HAP-1 (cell line): ENCODE measurements at regions not wholly inside any gene's neighbourhood (a gene's known extent, or its start where the extent isn't known, plus 50 kb on each side); places are given as distances from the start of the nearest gene placed in this dataset.
"Not testable (repeated sequence)": the region's sequence is repeated elsewhere in the genome, so short reads cannot be mapped to it uniquely, and the experiment has no call there.

Experiments used
- DNase-seq, 2 experiments: peaks; one replicate each; pipeline ENCODE4 v3.0.0-alpha.2; 2016 to 2020; ENCODE audit warnings: low spot score in 2 of 2
- H3K27me3 ChIP-seq: fragments of 250-450 bp; sonication (Bioruptor Pico); 2 replicates; pipeline ENCODE4 v1.5.1; 2020; ENCODE audit warnings: low read depth, mild to moderate bottlenecking, moderate library complexity
- H3K36me3 ChIP-seq: fragments of 250-450 bp; sonication (Bioruptor Pico); replicated peaks from 2 replicates; pipeline ENCODE4 v1.5.1; 2020; ENCODE audit warnings: mild to moderate bottlenecking
- H3K4me1 ChIP-seq: fragments of 250-450 bp; sonication (Bioruptor Pico); 2 replicates; pipeline ENCODE4 v1.5.1; 2020; ENCODE audit warnings: mild to moderate bottlenecking
- H3K4me3 ChIP-seq: fragments of 250-450 bp; sonication (Bioruptor Pico); 2 replicates; pipeline ENCODE4 v1.5.1; 2020; ENCODE audit warnings: mild to moderate bottlenecking, moderate library complexity
- H3K9me3 ChIP-seq: fragments of 250-450 bp; sonication (Bioruptor Pico); 2 replicates; pipeline ENCODE4 v1.5.1; 2020; ENCODE audit warnings: mild to moderate bottlenecking, moderate library complexity
- in situ Hi-C: fragments of 300-500 bp; cut with MboI; formaldehyde crosslinking; loops from 3 replicates; pipeline ENCODE4 v1.14.3; 2020; ENCODE audit warnings: low sequenced_read_pairs, inconsistent platforms, mixed read lengths

DNA sequence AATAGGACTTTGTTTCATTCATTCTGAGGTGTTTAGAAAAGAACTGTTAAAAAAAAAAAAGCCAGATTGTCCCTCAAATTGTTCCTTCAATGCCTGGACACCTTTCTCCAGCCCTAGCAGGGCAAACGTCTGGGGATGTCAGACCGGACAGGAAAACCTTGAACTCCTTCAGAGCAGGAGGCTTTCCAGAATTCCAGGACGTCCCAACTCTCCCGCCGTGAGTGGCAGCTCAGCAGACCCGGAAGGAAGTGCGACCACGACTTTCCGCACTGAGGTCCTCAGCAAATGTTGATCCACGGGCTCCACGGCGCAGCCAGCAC lies 139.1 kb downstream of the DLL1 start:
- no peak for DNase-seq
- Histone ChIP-seq H3K27me3 (no peaks in the 10 kb centered on the region), H3K9me3 (no peaks in the 10 kb centered on the region), H3K4me1 (no peaks in the 10 kb centered on the region), H3K36me3 (no peaks in the 10 kb centered on the region), H3K4me3 (no peak overlapping the region)
- in situ Hi-C loops: no loop called here

DNA sequence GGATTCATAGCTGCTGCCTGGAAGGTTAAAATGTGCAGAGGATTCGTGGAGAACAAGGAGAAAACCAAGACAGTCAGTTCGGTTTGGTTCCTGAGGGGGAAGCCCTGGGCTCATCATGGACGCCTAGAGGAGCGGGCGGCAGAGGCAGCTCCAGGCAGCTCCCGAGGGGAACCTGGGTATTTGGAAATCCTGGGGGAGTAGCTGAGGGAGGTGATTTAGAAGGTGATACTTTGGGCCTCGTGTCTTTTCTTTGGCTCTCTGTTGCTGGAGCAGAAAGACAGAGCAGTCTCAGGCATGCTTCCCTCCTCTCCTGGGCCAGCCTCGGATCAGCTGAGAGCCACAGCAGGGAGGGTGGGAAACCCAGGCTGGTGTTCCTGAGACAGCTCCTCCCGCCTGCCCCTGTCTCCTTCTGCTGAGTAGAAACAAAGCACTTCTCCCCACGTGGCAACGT lies 139.5 kb downstream of the DLL1 start:
- H3K36me3 ChIP-seq: no peaks in the 10 kb centered on the region
- no peaks in the 10 kb centered on the region for H3K9me3 ChIP-seq
- in situ Hi-C loops: no loop called here
- H3K4me3 ChIP-seq: no peak overlapping the region
- H3K4me1 ChIP-seq: no peaks in the 10 kb centered on the region
- H3K27me3 ChIP-seq: no peaks in the 10 kb centered on the region
- DNase-seq: no peak

DNA sequence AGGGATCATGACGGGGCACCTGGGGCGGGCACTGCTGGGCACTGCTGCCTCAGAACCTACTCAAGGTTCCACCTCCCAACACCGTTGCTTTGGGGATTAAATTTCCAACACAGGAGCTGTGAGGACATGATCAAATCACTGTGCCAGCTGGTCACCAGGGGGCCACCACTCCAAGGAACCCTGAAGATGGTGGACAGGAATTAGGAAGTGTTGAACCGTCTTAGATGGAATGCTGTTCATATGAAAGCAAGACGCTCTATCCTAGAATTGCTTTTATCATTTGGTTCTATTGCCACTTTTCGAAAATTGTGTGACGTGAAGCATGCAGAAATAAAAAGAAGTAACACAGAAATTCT lies 140.3 kb downstream of the DLL1 start:
- no peaks in the 10 kb centered on the region for H3K27me3 ChIP-seq
- no peaks in the 10 kb centered on the region for H3K9me3 ChIP-seq
- no peak overlapping the region for H3K4me3 ChIP-seq
- in situ Hi-C loops: no loop called here
- no peaks in the 10 kb centered on the region for H3K36me3 ChIP-seq
- no peak for DNase-seq
- no peaks in the 10 kb centered on the region for H3K4me1 ChIP-seq

DNA sequence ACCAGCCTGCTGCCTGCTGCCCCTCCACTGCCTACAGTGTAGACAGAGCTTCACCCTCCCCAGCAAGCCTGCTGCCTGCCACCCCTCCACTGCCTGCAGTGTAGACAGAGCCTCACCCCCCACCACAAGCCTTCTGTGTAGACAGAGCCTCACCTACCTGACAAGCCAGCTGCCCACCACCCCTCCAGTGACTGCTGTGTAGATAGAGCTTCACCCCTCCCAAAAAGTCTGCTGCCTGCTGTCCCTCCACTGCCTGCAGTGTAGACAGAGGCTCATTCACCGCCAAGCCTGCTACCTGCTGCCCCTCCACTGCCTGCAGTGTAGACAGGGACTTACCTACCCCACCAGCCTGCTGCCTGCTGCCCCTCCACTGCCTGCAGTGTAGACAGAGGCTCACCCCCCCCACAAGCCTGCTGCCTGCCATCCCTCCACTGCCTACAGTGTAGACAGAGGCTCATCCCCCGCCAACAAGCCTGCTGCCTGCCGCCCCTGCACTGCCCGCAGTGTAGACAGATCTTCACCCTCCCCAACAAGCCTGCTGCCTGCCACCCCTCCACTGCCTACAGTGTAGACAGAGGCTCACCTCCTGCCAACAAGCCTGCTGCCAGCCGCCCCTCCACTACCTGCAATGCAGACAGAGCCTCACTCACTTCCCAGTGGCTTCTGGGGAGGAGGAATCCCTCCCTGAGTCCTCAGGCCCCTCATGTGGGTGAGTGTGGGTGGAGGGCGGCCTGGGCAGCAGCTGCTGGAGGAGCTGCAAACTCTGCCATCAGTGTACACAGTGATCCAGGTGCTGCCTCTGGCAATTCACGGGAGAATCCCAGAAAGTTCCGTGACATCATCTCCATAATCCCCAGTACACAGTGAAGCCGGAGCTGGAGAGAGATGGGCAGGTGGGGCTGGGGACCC lies 140.9 kb downstream of the DLL1 start:
- in situ Hi-C loops: no loop called here
- no peaks in the 10 kb centered on the region for H3K27me3 ChIP-seq
- DNase-seq: no peak

DNA sequence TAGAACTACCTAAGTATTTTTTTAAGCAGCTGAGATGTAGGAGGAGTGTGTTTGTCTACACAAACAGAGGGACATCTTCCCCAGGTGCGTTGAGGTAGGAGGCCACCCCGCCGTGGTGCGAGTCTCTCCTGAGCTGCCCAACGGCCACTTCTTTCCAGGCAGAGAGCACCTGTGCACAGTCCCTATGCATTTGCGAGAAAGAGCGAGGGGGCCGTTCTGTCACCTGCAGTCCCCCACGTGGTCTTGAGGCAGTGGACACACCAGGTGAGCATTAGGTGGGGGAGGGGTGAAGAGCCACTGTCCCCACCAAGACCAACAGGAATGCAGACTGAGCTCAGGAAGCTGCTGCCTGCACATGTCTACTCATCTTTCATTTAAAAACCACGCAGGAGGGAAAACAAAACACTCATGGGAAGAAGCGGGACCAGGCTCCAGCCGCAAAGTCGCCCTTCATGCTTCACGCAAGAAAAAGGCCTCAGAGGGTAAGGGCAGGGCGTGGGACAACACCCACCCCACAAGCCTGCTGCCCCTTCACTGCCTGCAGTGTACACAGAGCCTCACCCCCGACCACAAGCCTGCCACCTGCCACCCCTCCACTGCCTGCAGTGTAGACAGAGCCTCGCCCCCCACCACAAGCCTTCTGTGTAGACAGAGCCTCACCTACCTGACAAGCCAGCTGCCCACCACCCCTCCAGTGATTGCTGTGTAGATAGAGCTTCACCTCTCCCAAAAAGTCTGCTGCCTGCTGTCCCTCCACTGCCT lies 142.0 kb downstream of the DLL1 start:
- in situ Hi-C loops: no loop called here
- no peak for DNase-seq

More for the DNA sequence above, 140.9 kb downstream of the DLL1 start:
- H3K4me1 ChIP-seq: no peaks in the 10 kb centered on the region
- no peaks in the 10 kb centered on the region for H3K36me3 ChIP-seq
- no peaks in the 10 kb centered on the region for H3K9me3 ChIP-seq
- H3K4me3 ChIP-seq: no peak overlapping the region

DNA sequence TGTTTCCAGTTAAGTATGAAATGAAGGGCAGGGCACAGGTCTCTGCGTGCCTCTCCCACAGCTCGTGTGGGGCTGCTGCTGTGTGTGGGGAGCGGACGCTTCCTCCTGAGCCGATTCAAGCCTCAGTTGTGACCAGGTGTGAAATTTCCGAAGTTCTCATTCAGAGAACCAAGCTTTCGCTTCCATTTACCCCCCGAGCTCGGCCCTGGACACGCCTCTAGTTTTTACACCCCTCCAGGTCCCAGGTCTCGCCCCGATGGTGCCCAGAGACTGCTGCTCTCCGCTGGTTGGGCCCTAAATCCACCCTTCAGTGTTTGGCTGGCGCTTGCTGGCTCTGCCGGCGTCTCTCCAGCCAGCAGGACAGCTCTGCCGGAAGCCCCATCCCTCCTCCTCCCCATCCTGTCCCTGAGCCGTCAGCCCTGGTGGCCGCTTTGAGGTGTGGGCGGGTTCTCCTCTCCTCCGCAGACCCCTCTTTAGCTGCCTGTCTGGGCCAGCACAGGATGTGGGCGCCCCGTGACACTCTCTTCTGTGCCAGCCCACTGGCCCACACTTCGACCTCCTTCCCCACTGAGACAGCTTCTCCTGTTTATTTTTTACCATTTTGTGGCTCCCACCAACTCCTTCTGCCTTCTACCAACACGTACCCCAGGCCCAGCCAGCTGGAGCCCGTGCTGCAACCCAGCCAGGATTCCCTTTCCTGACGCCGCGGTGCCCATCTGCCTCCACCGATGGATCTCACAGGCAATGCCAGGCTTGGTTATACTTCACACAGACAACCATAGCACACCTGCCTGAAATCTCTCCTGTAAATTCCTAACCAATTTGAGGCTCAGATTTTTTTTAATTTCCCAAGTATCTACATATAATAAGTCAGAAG lies 142.8 kb downstream of the DLL1 start:
- in situ Hi-C loops: no loop called here
- Histone ChIP-seq H3K27me3 (no peaks in the 10 kb centered on the region), H3K9me3 (no peaks in the 10 kb centered on the region), H3K36me3 (no peaks in the 10 kb centered on the region), H3K4me1 (no peaks in the 10 kb centered on the region), H3K4me3 (no peak overlapping the region)
- DNase-seq: no peak

More for the DNA sequence above, 142.0 kb downstream of the DLL1 start:
- Histone ChIP-seq H3K4me1 (no peaks in the 10 kb centered on the region), H3K9me3 (no peaks in the 10 kb centered on the region), H3K27me3 (no peaks in the 10 kb centered on the region), H3K4me3 (no peak overlapping the region), H3K36me3 (no peaks in the 10 kb centered on the region)

DNA sequence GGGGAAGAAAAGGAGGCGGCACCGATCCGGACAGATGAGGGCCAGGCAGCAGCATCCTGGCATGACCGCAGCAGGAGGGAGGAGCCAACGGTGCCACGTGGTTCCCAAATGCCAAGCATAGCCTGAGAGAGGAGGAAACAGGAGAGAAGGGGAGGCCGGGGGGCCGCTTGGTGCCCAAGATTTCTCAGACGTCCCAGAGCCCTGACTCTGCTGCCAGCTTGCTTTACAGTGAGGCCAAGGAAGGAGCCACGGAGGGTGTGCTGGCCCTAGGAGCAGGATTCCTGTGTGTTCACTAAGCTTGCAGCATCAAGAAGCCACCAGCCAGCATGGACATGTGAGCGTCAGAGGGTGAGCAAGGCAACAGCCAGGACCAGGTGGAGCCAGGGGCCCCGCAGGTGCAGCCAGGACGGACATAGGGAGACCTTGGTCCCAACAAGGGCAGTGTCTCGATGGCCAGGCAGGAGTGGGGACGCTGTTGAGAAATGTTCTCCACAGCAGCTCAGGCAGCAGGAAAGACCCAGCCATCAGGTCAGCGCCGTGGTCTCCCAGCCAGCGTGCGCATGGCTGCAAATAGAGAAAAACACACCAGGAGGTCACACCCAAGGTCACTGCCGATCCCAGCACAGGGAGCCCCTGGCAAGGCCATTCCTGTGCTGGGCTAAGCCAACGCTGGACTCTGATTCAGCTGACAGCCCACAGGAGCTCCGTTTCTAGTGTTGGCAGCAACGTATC lies 143.7 kb downstream of the DLL1 start:
- in situ Hi-C loops: no loop called here
- Histone ChIP-seq H3K4me3 (no peak overlapping the region), H3K9me3 (no peaks in the 10 kb centered on the region), H3K36me3 (no peaks in the 10 kb centered on the region), H3K4me1 (no peaks in the 10 kb centered on the region), H3K27me3 (no peaks in the 10 kb centered on the region)
- no peak for DNase-seq

DNA sequence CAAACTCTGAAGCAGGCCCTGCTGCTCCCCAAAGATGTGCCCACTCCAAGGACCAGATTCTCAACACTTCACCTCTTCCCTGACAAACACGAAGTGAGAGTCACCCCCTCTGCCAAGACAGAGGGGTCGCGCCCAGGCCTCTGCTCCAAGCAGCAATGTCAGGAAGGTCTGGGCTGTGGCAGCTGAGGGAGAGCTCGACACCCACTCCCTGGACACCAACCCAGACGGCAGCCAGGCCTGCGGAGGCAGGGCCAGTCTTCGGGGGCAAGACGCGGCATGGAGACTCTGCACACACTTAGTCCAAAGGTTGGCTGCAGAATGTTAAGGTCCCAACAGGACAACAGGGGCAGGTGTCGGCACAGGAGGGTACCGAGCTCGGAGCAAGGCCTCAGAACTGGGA lies 144.2 kb downstream of the DLL1 start:
- Histone ChIP-seq H3K27me3 (no peaks in the 10 kb centered on the region), H3K9me3 (no peaks in the 10 kb centered on the region), H3K4me1 (no peaks in the 10 kb centered on the region), H3K4me3 (no peak overlapping the region), H3K36me3 (no peaks in the 10 kb centered on the region)
- in situ Hi-C loops: no loop called here
- DNase-seq: no peak

DNA sequence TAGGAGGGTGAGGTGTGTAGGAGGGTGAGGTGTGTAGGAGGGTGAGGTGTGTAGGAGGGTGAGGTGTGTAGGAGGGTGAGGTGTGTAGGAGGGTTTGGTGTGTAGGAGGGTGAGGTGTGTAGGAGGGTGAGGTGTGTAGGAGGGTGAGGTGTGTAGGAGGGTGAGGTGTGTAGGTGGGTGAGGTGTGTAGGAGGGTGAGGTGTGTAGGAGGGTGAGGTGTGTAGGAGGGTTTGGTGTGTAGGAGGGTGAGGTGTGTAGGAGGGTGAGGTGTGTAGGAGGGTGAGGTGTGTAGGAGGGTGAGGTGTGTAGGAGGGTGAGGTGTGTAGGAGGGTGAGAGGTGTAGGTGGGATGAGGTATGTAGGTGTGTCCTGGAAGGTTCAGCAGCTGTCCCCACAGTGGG lies 144.7 kb downstream of the DLL1 start:
- in situ Hi-C loops, H3K36me3 ChIP-seq, H3K4me1 ChIP-seq, H3K9me3 ChIP-seq, H3K27me3 ChIP-seq, DNase-seq, H3K4me3 ChIP-seq: not testable (repeated sequence)

DNA sequence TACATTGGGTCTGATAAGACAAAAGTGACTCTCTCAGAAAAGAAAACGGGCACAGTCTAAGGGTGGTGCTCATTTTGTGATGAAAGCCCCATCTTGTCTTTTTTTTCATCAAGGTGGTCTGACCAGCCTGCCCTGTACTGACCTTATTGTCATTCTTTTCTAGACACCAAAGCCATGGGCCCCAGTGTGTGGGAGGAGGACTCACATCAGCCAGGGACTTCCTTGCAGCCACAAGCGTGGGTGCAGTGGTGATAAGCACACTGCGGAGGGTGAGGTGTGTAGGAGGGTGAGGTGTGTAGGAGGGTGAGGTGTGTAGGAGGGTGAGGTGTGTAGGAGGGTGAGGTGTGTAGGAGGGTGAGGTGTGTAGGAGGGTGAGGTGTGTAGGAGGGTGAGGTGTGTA lies 145.2 kb downstream of the DLL1 start:
- H3K4me3 ChIP-seq, in situ Hi-C loops, DNase-seq, H3K36me3 ChIP-seq, H3K27me3 ChIP-seq, H3K9me3 ChIP-seq, H3K4me1 ChIP-seq: not testable (repeated sequence)

DNA sequence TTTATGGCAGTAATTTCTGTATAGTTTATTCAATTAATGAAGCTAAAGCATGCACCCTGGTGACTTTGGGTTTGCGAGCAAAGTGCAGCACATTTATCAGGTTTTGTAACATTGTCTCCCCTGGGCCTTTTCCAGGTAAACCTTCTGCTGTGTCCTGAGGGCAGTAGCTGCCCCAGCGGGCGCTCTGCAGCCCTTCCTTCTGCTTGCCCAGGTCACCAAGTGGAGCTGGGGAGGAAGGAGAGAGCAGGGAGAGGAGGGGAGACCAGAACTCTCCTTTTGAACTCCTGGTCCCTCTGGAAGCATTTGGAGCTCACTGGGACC lies 145.6 kb downstream of the DLL1 start:
- in situ Hi-C loops: no loop called here
- Histone ChIP-seq H3K9me3 (no peaks in the 10 kb centered on the region), H3K4me3 (no peak overlapping the region)

DNA sequence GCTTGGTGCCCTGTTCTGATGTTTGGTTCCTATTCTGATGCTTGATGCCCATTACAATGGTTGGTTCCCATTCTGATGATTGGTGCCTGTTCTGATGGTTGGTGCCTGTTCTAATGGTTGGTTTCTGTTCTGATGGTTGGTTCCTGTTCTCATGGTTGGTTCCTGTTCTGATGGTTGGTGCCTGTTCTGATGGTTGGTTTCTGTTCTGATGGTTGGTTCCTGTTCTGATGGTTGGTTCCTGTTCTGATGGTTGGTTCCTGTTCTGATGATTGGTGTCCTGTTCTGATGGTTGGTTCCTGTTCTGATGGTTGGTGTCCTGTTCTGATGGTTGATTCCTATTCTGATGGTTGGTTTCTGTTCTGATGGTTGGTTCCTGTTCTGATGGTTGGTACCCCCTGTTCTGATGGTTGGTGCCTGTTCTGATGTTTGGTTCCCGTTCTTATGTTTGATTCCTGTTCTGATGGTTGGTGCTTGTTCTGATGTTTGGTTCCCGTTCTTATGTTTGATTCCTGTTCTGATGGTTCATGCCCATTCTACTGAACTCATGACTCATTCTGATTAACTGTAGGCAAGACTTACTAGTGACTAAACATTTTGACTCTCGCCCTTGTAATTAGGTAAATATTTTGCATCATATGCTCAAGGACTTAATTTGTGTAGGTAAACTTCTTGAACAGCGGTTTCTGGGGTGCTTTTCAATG lies 146.2 kb downstream of the DLL1 start:
- Histone ChIP-seq H3K4me3 (no peak overlapping the region), H3K9me3 (no peaks in the 10 kb centered on the region), H3K36me3 (no peaks in the 10 kb centered on the region), H3K27me3 (no peaks in the 10 kb centered on the region), H3K4me1 (no peaks in the 10 kb centered on the region)
- DNase-seq: no peak
- in situ Hi-C loops: no loop called here

More for the DNA sequence above, 145.6 kb downstream of the DLL1 start:
- no peak for DNase-seq
- Histone ChIP-seq H3K27me3 (no peaks in the 10 kb centered on the region), H3K36me3 (no peaks in the 10 kb centered on the region), H3K4me1 (no peaks in the 10 kb centered on the region)
